ENCODE measurements at regions not wholly inside any gene's neighbourhood (a gene's known extent, or its start where the extent isn't known, plus 50 kb on each side); places are given as distances from the start of the nearest gene placed in this dataset.

DNA sequence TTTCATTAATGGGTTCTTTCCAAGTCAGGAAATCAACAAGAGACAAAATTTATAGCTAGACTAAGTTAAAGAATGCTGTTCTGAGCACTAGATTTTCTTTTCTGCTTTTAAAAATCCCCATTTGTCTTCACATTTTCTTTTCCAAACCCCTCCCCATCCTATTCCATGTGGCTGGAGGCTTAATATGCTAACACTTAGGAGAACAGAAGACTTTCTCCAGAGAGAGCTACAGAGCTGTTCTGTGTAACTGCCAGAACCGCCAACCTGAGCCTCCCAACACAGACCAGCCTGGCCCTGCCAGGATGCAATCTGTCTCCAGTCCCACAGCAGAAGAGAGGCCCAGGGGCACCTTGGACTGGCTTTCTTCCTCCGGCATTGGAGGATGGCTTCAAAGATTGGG lies 264.1 kb downstream of the NDFIP2 start:
- no peak for DNase-seq
- no peaks in the 10 kb centered on the region for H3K4me1 ChIP-seq (ENCODE audit: insufficient read depth, low read length)
- Mint-ChIP-seq H3K4me1 (ENCODE audit: low read depth) (no peaks in the 10 kb centered on the region), H3K27me3 (no peaks in the 10 kb centered on the region), H3K36me3 (ENCODE audit: low read depth) (no peaks in the 10 kb centered on the region), H3K27ac (no peak overlapping the region), H3K4me3 (no peak overlapping the region), H3K9me3 (no peaks in the 10 kb centered on the region)
- no peak overlapping the region for H3K27ac ChIP-seq (ENCODE audit: low read depth in 1 of 2, low read length in 2 of 2)
- no peak overlapping the region for H3K4me3 ChIP-seq (ENCODE audit: low read length)
- H3K9me3 ChIP-seq (ENCODE audit: control insufficient read depth in 1 of 2, insufficient read depth in 1 of 2, low read length in 2 of 2) = no peaks in the 10 kb centered on the region
- no peaks in the 10 kb centered on the region for H3K36me3 ChIP-seq (ENCODE audit: insufficient read depth, low read length)
- no peak for TF ChIP-seq CTCF (IDR thresholded peaks at IDR 0.05)
- no peak for ATAC-seq (ENCODE audit: poor library complexity)
- ChIA-PET POLR2A (no interaction called here), CTCF (no interaction called here)
- no peaks in the 10 kb centered on the region for H3K27me3 ChIP-seq (ENCODE audit: control insufficient read depth in 1 of 2, insufficient read depth in 2 of 2, low read length in 2 of 2)
- intact Hi-C loops (cut with DNase I, micrococcal nuclease) = no loop called here

DNA sequence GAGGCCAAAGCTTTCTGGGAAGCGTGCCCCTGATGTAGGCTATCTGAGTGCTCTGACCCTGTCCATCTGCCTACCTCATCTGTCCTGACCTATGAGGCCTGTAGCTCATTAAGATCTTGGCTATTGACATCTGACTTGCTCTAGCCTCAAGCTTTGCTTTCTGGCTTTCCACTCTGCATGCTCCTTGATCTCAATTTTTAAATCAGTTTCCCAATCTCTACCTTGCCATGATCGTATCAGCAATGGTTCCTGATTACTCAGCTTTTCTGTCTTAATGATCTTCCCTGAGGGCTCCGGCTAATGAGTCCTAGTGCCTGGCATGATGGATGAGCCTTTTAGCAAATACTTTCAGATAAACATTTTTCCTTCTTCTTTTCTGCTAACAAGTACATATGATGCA lies 262.0 kb downstream of the NDFIP2 start:
- TF ChIP-seq CTCF (IDR thresholded peaks at IDR 0.05) = no peak
- intact Hi-C loops (cut with DNase I, micrococcal nuclease) = no loop called here

GRCh38 chr13:79740991-79741390 lies 260.0 kb downstream of the NDFIP2 start:
- TF ChIP-seq CTCF (IDR thresholded peaks at IDR 0.05) = no peak
- H3K9me3 ChIP-seq (ENCODE audit: control insufficient read depth in 1 of 2, insufficient read depth in 1 of 2, low read length in 2 of 2) = peaks cover 0 to 7% of the 10 kb centered on the region in 2 experiments
- Mint-ChIP-seq H3K27me3 (no peaks in the 10 kb centered on the region), H3K4me1 (ENCODE audit: low read depth) (no peaks in the 10 kb centered on the region), H3K9me3 (no peaks in the 10 kb centered on the region), H3K4me3 (no peak overlapping the region), H3K36me3 (ENCODE audit: low read depth) (no peaks in the 10 kb centered on the region), H3K27ac (no peak overlapping the region)
- DNase-seq (no peak), ATAC-seq (ENCODE audit: poor library complexity) (no peak)
- no peaks in the 10 kb centered on the region for H3K36me3 ChIP-seq (ENCODE audit: insufficient read depth, low read length)
- H3K27me3 ChIP-seq (ENCODE audit: control insufficient read depth in 1 of 2, insufficient read depth in 2 of 2, low read length in 2 of 2) = peaks cover 0 to 2% of the 10 kb centered on the region in 2 experiments
- intact Hi-C loops (cut with DNase I, micrococcal nuclease) = no loop called here
- POLR2A ChIA-PET = no interaction called here
- CTCF ChIA-PET = no interaction called here
- no peak overlapping the region for H3K4me3 ChIP-seq (ENCODE audit: low read length)
- H3K4me1 ChIP-seq (ENCODE audit: insufficient read depth, low read length) = no peaks in the 10 kb centered on the region
- no peak overlapping the region for H3K27ac ChIP-seq (ENCODE audit: low read depth in 1 of 2, low read length in 2 of 2)

More for the DNA sequence above, 262.0 kb downstream of the NDFIP2 start:
- Mint-ChIP-seq H3K4me1 (ENCODE audit: low read depth) (no peaks in the 10 kb centered on the region), H3K36me3 (ENCODE audit: low read depth) (no peaks in the 10 kb centered on the region), H3K27me3 (no peaks in the 10 kb centered on the region), H3K9me3 (no peaks in the 10 kb centered on the region), H3K27ac (no peak overlapping the region), H3K4me3 (no peak overlapping the region)
- Histone ChIP-seq H3K27ac (ENCODE audit: low read depth in 1 of 2, low read length in 2 of 2) (no peak overlapping the region), H3K27me3 (ENCODE audit: control insufficient read depth in 1 of 2, insufficient read depth in 2 of 2, low read length in 2 of 2) (no peaks in the 10 kb centered on the region), H3K4me3 (ENCODE audit: low read length) (no peak overlapping the region), H3K36me3 (ENCODE audit: insufficient read depth, low read length) (no peaks in the 10 kb centered on the region), H3K9me3 (ENCODE audit: control insufficient read depth in 1 of 2, insufficient read depth in 1 of 2, low read length in 2 of 2) (no peaks in the 10 kb centered on the region), H3K4me1 (ENCODE audit: insufficient read depth, low read length) (no peaks in the 10 kb centered on the region)
- DNase-seq (no peak), ATAC-seq (ENCODE audit: poor library complexity) (no peak)
- ChIA-PET POLR2A (no interaction called here), CTCF (no interaction called here)

All from CD4-positive, alpha-beta T cell (primary cell).